H9 (cell line): ENCODE measurements at regions not wholly inside any gene's neighbourhood (a gene's known extent, or its start where the extent isn't known, plus 50 kb on each side); places are given as distances from the start of the nearest gene placed in this dataset.

Experiments
- DNase-seq: peaks from one replicate; pipeline ENCODE4 v3.0.0-alpha.2; 2017
- H2AFZ ChIP-seq: one replicate; pipeline ENCODE4 v1.6.1; 2013; ENCODE audit warnings: mild to moderate bottlenecking, low read length, control low read depth, moderate library complexity
- H2AK5ac ChIP-seq: 2 replicates; pipeline ENCODE4 v1.6.1; 2013; ENCODE audit warnings: low read length, control low read depth, mixed read lengths; ENCODE audit not compliant: insufficient read length
- H2BK120ac ChIP-seq: one replicate; pipeline ENCODE4 v1.6.1; 2013; ENCODE audit warnings: low read depth, mild to moderate bottlenecking, low read length, control low read depth, inconsistent platforms; ENCODE audit not compliant: poor library complexity, severe bottlenecking
- H2BK12ac ChIP-seq: 2 replicates; pipeline ENCODE4 v1.6.1; 2013; ENCODE audit warnings: low read length, control low read depth, mixed read lengths, low read depth; ENCODE audit not compliant: insufficient read length
- H2BK15ac ChIP-seq: 2 replicates; pipeline ENCODE4 v1.6.1; 2013; ENCODE audit warnings: low read depth, low read length, control low read depth
- H2BK20ac ChIP-seq: one replicate; pipeline ENCODE4 v1.6.1; 2013; ENCODE audit warnings: low read depth, mild to moderate bottlenecking, low read length, control low read depth, inconsistent platforms; ENCODE audit not compliant: poor library complexity, severe bottlenecking
- H2BK5ac ChIP-seq: 2 replicates; pipeline ENCODE4 v1.6.1; 2013; ENCODE audit warnings: low read length, control low read depth, mixed read lengths; ENCODE audit not compliant: insufficient read length
- H3K14ac ChIP-seq: 2 replicates; pipeline ENCODE4 v1.6.1; 2013; ENCODE audit warnings: low read length, control low read depth; ENCODE audit not compliant: insufficient read depth
- H3K18ac ChIP-seq: 2 replicates; pipeline ENCODE4 v1.6.1; 2013; ENCODE audit warnings: low read depth, mild to moderate bottlenecking, mixed read lengths, low read length, control low read depth; ENCODE audit not compliant: insufficient read length
- H3K23ac ChIP-seq: 2 replicates; pipeline ENCODE4 v1.6.1; 2013; ENCODE audit warnings: low read length, control low read depth, mixed read lengths, low read depth; ENCODE audit not compliant: insufficient read length
- H3K23me2 ChIP-seq: 2 replicates; pipeline ENCODE4 v1.6.1; 2013; ENCODE audit warnings: low read depth, mild to moderate bottlenecking, mixed read lengths, low read length, control low read depth; ENCODE audit not compliant: insufficient read length, poor library complexity, severe bottlenecking
- H3K27ac ChIP-seq: 2 replicates; pipeline ENCODE4 v1.5.1; 2013; ENCODE audit warnings: low read length, control low read depth, mixed read lengths, low read depth; ENCODE audit not compliant: insufficient read length
- H3K27me3 ChIP-seq: 2 replicates; pipeline ENCODE4 v1.6.1; 2013; ENCODE audit warnings: low read length, control low read depth, inconsistent platforms; ENCODE audit not compliant: insufficient read depth
- H3K4ac ChIP-seq: 2 replicates; pipeline ENCODE4 v1.6.1; 2013; ENCODE audit warnings: low read depth, mild to moderate bottlenecking, control low read depth, inconsistent platforms, low read length, moderate library complexity
- H3K4me1 ChIP-seq: 2 replicates; pipeline ENCODE4 v1.6.1; 2013; ENCODE audit warnings: low read length, control low read depth, inconsistent platforms; ENCODE audit not compliant: insufficient read depth
- H3K4me2 ChIP-seq: 2 replicates; pipeline ENCODE4 v1.6.1; 2013; ENCODE audit warnings: low read length, control low read depth, mixed read lengths; ENCODE audit not compliant: insufficient read length, insufficient read depth
- H3K56ac ChIP-seq: 2 replicates; pipeline ENCODE4 v1.6.1; 2013; ENCODE audit warnings: low read depth, mild to moderate bottlenecking, mixed read lengths, low read length, control low read depth; ENCODE audit not compliant: insufficient read length
- H3K79me1 ChIP-seq: 2 replicates; pipeline ENCODE4 v1.6.1; 2013; ENCODE audit warnings: low read depth, mild to moderate bottlenecking, moderate library complexity, low read length, control low read depth, inconsistent platforms; ENCODE audit not compliant: insufficient read depth, poor library complexity, severe bottlenecking
- H3K79me2 ChIP-seq: 2 replicates; pipeline ENCODE4 v1.6.1; 2013; ENCODE audit warnings: low read length, control low read depth, inconsistent platforms; ENCODE audit not compliant: insufficient read depth
- H3K9ac ChIP-seq: 2 replicates; pipeline ENCODE4 v1.6.1; 2013; ENCODE audit warnings: low read length, control low read depth, mixed read lengths; ENCODE audit not compliant: insufficient read length; ENCODE audit errors: extremely low read depth
- H3K9me3 ChIP-seq: one replicate; pipeline ENCODE4 v1.6.1; 2013; ENCODE audit warnings: low read depth, low read length, inconsistent platforms; ENCODE audit not compliant: control insufficient read depth
- H3T11ph ChIP-seq: one replicate; pipeline ENCODE4 v1.6.1; 2013; ENCODE audit warnings: mild to moderate bottlenecking, low read length, control low read depth, inconsistent platforms
- H4K20me1 ChIP-seq: one replicate; pipeline ENCODE4 v1.6.1; 2013; ENCODE audit not compliant: control insufficient read depth, insufficient read length, insufficient read depth
- H4K5ac ChIP-seq: 2 replicates; pipeline ENCODE4 v1.6.1; 2013; ENCODE audit warnings: low read depth, mild to moderate bottlenecking, mixed read lengths, low read length, control low read depth; ENCODE audit not compliant: insufficient read length
- H4K8ac ChIP-seq: replicated peaks from 2 replicates; pipeline ENCODE4 v1.6.1; 2013; ENCODE audit warnings: low read length, control low read depth, mixed read lengths, low read depth; ENCODE audit not compliant: insufficient read length
- H4K91ac ChIP-seq: 2 replicates; pipeline ENCODE4 v1.6.1; 2013; ENCODE audit warnings: low read depth, mild to moderate bottlenecking, moderate library complexity, mixed read lengths, low read length, control low read depth; ENCODE audit not compliant: insufficient read length
- H3K27ac Mint-ChIP-seq, 3 experiments: 2 replicates in 2 of 3; 3 replicates in 1 of 3; pipeline ENCODE4 v1.8.0; 2020 to 2021; ENCODE audit warnings: mixed read lengths in 3 of 3, mild to moderate bottlenecking in 1 of 3, moderate library complexity in 1 of 3
- H3K27me3 Mint-ChIP-seq: 2 replicates; pipeline ENCODE4 v1.8.0; 2021; ENCODE audit warnings: low read depth, mild to moderate bottlenecking, moderate library complexity, mixed read lengths
- H3K36me3 Mint-ChIP-seq, 3 experiments: 2 replicates in 2 of 3; 3 replicates in 1 of 3; pipeline ENCODE4 v1.8.0; 2020 to 2021; ENCODE audit warnings: low read depth in 3 of 3, mixed read lengths in 3 of 3; ENCODE audit not compliant: insufficient read depth in 1 of 3
- H3K4me1 Mint-ChIP-seq, 2 experiments: 2 replicates each; pipeline ENCODE4 v1.8.0; 2020; ENCODE audit warnings: mixed read lengths in 2 of 2
- H3K4me3 Mint-ChIP-seq, 2 experiments: 2 replicates in 1 of 2; 3 replicates in 1 of 2; pipeline ENCODE4 v1.8.0; 2020 to 2021; ENCODE audit warnings: mild to moderate bottlenecking in 2 of 2, mixed read lengths in 2 of 2, moderate library complexity in 1 of 2
- H3K9me3 Mint-ChIP-seq, 2 experiments: 2 replicates in 1 of 2; 3 replicates in 1 of 2; pipeline ENCODE4 v1.8.0; 2020; ENCODE audit warnings: mild to moderate bottlenecking in 2 of 2, mixed read lengths in 2 of 2, moderate library complexity in 1 of 2
- CTCF ChIP-seq: fragments of 200-600 bp; sonication (generic); conservative IDR thresholded peaks from 3 replicates; pipeline ENCODE4 v1.8.0; 2021; ENCODE audit warnings: antibody characterized with exemption, mild to moderate bottlenecking
- WGBS: extraction: QIAGEN DNeasy Blood & Tissue Kit; methylation state at CpG from one replicate; pipeline ENCODE4 v1.1.7; 2013; ENCODE audit warnings: missing lambda C conversion rate, low lambda C conversion rate, mixed read lengths; ENCODE audit not compliant: insufficient read length; ENCODE audit errors: extremely low coverage; 5-methylcytosine and 5-hydroxymethylcytosine counted together

- no peak overlapping the region for H4K91ac ChIP-seq
- no peak overlapping the region for H4K5ac ChIP-seq
- Mint-ChIP-seq H3K9me3 (peaks cover 6% of the 10 kb centered on the region in 2 experiments), H3K27me3 (peaks cover 18% of the 10 kb centered on the region), H3K36me3 (no peaks in the 10 kb centered on the region; a peak in 1 of 7 replicates), H3K4me1 (peaks cover 0 to 3% of the 10 kb centered on the region in 2 experiments; a peak in 1 of 4 replicates), H3K27ac (no peak overlapping the region), H3K4me3 (no peak overlapping the region)
- no peak overlapping the region for H2BK120ac ChIP-seq
- H3K4ac ChIP-seq, result no peak overlapping the region
- H2BK20ac ChIP-seq, result no peak overlapping the region
- no peak overlapping the region for H2AK5ac ChIP-seq
- no peak overlapping the region for H3K27ac ChIP-seq
- no peak overlapping the region for H3K56ac ChIP-seq
- no peaks in the 10 kb centered on the region for H4K20me1 ChIP-seq
- no peak overlapping the region for H3K18ac ChIP-seq
- DNase-seq, result no peak
- no peak overlapping the region for H3K4me2 ChIP-seq
- no peak overlapping the region for H2BK15ac ChIP-seq
- H3K79me1 ChIP-seq, result no peaks in the 10 kb centered on the region
- no peaks in the 10 kb centered on the region for H3K27me3 ChIP-seq
- no peak overlapping the region for H2BK12ac ChIP-seq
- no peak overlapping the region for H2BK5ac ChIP-seq
- H4K8ac ChIP-seq, result no peak overlapping the region
- H3K9me3 ChIP-seq, result no peaks in the 10 kb centered on the region
- no peaks in the 10 kb centered on the region for H3K4me1 ChIP-seq
- H3T11ph ChIP-seq, result no peak overlapping the region
- WGBS, result no CpG with 5 or more reads among the region's 5 CpGs
- no peak overlapping the region for H3K23ac ChIP-seq
- TF ChIP-seq CTCF, result no peak
- no peaks in the 10 kb centered on the region for H3K79me2 ChIP-seq
- H2AFZ ChIP-seq, result no peak overlapping the region
- no peaks in the 10 kb centered on the region for H3K23me2 ChIP-seq
- H3K14ac ChIP-seq, result no peak overlapping the region
- no peak overlapping the region for H3K9ac ChIP-seq
Measured at GRCh38 chr1:5575396-5575940, 416.8 kb downstream of the NPHP4 start.
